HG03045 (cell line): ENCODE measurements at regions not wholly inside any gene's neighbourhood (a gene's known extent, or its start where the extent isn't known, plus 50 kb on each side); places are given as distances from the start of the nearest gene placed in this dataset.

Source experiments
- ATAC-seq: cut with Tn5 transposase; IDR thresholded peaks from one replicate; pipeline ENCODE4 v1.9.1; 2021; ENCODE audit warnings: mild to moderate bottlenecking, moderate library complexity; ENCODE audit not compliant: unreplicated experiment

DNA sequence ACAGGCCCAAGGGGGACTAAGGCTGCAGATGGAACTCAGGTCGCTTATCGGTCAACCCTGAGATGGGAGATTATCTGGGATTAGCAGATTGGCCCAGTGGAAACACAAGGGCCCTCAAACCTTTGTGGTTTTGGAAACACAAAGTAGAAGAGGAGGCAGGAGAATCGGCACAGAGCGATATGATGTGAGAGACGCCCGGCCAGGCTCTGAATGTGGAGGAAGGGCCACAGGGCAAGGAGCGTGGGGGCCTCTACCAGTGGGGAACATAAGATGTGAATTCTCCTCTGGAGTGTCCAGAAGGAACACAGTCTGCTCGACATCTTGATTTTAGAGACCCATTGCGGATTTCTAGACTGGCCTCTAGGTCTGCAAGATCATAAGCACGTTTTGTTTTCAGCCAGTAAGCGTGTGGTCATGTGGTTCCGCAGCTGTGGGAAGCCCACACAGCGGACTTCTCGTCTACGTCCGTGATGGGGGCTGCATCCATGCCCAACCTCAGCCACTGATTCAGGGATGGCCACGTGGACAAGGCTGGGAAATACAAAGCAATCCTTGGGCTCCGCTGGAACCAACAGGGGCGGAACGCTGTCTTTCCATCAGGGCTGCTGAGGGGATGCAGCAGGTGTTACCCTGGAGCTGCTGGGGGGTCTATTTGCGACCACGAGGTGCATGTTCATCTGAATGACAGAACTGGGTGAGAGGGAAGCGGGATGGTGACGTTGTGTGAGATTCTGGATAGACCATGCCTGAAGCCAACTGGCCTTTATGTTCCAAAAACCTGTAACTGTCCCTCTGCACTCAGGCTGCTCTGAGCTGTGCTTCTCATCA, 127.6 kb upstream of the PMEPA1 start:
- no peak for ATAC-seq

DNA sequence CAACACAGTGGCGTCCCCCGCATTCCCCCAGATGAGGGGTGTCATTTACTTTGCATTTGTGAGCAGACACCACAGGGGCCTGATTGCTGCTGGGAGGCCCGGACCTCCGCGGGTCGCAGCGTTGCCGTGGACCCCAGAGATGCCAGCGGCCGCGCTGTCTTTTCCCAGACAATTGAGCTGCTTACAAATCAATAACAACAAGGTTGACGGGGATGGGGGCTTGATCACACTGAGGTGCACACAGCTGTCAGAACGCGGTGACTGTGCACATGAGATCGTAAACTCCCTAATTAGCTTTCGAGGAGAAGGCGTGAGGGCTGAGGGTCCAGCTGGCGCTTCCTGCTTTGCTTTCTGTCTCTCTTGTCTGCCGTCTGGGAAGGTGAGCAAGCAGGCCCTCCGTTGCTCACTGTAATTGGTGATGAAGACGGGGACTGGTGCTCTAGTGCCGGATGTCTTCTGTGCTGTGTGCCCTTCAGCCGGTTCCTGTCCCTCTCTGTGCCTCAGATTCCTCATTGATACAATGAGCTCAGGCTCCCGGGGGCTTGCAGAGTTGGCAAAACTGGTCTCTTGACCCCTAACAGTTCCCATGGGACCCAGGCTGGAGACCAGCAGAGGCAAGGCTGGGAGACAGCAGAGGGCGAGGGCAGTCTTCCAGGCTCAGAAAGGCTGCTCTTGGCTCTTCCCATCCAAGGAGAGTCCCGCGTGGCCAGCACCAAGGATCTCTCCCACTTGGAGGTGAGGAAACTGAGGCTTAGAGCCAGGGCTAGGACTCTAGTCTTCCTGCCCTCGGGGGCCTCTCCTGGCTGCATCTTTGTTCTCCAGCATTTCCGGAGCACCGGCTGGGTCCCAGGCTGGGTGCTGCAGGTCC, 126.0 kb upstream of the PMEPA1 start:
- no peak for ATAC-seq

DNA sequence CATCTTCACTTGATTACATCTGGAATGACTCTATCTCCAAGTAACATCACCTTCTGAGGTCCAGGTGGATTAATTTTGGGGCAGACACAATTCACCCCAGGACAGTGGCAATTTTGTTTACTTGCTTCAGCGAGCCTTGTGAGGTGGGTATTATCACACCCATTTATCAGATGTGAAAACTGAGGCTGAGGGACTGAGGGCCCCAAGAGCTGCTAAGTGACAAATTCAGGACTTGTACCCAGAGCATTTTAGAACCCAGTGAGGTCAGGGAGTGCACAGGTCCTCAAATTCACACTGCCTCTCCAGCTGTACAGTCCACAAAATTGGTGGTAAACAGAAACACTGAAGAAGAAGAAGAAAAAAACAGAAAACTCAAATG, 125.2 kb upstream of the PMEPA1 start:
- ATAC-seq: no peak

DNA sequence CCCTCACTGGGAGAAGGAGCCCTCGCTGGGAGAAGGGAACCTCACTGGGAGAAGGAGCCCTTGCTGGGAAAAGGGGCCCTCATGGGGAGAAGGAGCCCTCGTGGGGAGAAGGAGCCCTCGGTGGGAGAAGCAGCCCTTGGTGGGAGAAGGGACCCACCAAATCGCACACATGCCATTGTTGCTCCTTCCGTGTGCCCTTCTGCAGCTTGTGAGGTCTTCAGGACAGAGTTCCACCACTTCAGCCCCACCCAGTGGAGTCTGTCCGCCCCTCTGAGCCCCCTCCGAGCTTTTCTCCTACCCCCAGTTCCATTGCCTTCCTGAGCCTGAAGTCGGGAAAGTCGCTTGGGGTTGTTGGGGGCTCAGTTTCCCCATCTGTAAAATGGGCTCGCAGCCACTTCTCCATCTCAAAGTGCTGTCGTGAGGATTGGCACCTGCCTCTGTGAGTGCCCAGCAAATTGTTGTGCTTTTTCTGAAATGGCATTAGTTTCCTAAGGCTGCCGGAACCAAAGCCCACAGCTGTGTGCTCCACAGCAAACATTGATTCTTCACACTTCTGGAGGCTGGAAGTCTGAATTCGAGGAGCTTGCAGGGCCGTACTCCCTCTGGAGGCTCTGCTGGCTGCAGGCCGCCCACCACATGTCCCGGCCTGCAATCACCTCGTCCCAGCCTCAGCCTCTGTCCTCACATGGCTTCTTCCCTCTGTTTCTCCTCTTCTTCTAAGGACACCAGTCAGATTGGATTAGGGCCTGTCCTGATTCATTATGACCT, 124.7 kb upstream of the PMEPA1 start:
- no peak for ATAC-seq

DNA sequence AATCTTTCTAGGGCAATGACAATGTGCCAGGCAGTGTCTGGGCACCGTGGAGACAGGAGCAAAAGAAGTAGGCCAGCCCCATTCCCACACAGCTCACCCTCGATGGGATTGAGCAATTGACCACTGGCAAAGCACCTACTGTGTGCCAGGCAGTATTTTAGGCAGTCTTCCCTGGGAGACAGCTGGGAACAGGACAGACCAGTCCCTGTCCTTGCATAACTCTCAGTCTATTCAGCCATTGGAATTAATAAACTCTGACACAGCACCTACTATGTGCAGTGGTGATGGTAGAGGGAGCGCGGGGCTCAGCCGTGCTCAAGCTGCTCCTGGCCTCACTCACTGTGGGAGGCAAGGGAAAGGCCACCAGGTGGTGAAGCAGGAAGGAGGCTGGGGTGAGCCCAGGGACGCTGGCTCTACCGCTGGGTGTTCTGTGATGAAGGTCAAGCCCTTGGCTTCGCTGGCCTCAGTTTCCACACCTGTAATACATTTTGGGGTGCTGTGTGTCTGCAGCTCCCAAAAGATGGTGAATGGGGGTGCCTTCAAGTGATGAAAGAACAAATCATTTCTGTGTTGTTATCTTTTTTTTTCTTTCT, 122.3 kb upstream of the PMEPA1 start:
- no peak for ATAC-seq

DNA sequence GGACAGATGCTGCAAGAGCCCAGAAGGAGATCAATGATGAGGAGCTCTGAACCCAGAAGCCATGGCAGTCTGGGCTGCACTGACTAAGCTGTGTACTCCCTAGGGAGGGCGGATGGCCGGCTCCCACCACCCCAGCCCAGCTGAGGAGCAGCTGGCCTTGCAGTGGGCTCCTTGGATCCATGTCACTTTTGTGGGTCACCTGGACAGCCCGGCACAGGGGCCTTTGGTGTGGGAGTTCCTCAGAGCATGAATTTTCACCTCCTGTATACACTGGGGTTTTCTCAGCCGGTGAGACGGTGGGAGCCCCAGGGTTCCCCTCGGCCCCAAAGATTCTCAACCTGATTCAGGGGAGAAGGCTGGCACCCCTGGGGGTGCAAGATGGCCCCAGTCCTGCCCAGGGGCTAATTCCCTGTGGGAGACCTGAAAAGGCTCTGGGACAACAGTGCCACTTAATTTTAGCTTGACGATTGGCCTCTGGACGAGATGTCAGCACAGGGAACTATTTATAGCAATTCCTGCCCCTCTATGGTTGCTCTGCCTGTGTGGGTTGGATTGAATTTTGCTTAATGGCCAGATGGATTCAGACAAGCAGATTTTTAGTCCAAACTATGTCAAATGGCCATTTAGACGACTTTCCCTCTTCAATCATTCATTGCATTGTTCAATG, 121.6 kb upstream of the PMEPA1 start:
- no peak for ATAC-seq

DNA sequence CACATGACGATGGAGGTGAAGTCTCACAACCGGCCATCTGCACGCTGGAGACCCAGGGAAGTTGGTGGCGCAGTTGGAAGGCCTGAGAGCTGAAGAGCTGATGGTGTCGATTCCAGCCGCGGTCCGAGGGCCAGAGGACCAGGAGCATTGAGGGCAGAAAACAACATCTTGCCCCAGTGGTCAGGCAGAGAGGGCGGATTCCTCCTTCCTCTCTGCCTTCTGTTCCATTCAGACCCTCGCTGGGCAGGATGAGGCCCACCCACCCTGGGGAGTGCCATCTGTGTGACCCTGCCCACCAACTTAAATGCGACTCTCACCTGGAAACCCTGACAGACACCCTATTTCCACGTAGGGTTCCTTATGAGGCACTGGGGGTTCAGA, 120.7 kb upstream of the PMEPA1 start:
- ATAC-seq: no peak

DNA sequence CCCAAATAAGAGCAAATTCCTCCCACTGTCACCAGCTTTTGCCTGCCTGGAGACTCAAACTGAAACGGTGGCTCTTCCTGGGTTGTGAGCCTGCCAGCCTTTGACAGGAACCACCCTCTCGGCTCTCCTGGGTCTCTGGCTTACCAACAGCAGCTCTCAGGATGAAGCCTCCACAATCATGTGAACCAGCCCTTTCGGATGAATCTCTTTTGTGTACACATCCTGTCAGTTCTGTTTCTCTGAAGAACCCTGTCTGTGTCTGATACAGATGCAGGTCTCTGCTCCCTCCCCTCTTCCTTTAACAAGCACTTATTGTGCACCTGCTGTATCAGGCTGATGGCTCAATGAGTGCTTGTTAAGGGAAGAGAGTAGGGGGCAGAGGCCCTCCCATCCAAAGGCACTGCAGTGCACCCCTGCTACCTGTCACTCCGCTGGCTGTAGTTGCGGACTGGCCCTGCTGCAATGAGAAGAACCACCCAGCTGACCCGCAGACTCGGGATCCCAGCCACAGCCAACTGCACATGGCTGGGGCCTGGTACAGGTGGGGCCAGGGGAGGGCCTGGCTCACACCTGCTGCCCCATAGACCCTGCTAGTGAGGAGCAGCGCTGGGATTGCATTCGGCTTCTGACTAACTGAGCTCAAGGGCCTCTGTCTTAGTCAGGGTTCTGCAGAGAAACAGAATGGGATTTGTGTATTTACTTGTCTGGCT, 120.1 kb upstream of the PMEPA1 start:
- no peak for ATAC-seq

DNA sequence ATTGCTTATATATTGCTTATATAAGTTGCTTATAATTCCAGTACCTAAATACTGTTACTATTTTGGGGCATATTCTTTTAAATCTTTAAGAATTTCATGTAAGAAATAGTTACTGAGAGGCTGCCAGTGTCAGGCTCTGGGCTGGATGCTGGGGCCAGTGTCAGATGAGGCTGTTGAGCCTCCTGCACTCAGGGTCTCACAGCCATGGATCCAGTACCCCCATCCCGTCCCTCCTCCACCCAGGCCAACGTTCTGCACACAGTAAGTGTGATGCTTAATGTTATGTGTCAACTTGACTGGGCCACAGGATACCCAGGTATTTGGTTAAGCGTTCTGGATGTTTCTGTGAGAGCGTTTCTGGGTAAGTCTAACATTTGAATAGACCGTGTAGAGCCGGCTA, 119.5 kb upstream of the PMEPA1 start:
- ATAC-seq: no peak

DNA sequence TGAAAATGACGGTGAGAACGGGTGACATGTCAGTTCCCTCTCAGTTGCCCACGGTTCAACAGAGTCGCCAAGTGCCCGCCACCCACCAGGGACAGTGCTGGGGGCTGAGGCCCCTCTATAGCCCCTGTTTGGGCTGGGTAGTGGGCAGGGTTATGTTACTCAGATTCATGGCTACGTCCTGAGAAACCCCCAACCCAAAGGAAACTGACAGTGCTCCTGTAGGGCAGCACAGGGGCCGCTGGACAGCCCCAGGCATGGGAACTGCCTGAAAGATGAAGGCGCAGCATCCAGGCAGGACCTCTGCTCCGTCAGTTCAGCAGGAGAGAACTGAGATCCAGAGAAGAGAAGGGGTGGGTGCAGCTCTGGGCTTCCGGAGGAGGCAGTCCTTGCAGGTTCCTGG, 118.9 kb upstream of the PMEPA1 start:
- ATAC-seq: no peak

DNA sequence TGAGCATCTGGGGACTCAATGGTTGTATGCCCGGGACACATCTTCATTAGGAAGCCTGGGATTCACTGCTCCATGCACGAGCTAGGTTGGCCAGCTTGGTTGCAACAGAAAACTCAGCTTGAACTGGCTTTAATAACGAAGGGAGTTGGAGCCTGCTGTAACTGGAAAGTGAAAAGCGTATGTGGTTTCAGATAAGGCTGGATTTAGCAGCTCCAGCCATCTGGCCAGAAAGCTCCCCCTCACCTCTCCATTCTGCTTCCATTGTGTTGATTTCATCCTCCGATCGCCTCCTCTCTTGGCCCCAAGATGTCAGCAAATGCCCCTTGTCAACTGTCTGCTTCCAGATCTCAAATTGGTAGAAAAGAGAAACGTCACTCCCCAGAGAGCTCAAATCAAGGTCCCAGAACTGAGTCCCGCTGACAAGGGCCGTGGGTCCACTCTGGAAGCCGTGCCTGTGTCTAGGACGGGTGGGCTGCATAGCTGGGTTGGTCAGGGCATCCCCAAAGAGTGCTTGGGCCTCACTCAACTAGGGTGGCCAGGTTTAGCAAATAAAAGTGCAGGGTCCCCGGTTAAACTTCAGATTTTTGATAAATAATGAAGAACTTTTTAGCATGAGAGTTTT, 117.0 kb upstream of the PMEPA1 start:
- ATAC-seq: no peak

DNA sequence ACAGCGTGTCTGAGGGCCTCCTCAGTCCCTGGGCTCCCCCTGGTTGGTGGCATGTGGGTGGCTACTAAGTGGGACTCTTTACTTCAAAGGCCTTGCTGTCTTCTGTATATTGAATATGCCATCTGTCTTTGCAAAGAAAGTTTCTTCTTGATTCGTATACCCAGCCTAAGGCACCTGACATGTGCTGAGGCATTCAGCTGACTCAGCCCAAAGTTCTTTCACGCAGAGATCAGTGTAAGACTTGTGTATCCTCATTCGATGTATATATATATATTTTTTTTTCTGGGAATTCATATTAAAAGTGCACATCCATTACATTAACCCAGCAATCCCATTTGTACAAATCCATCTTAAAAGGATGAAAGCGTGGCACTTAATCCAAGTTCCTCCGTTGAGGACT, 115.1 kb upstream of the PMEPA1 start:
- ATAC-seq: no peak

DNA sequence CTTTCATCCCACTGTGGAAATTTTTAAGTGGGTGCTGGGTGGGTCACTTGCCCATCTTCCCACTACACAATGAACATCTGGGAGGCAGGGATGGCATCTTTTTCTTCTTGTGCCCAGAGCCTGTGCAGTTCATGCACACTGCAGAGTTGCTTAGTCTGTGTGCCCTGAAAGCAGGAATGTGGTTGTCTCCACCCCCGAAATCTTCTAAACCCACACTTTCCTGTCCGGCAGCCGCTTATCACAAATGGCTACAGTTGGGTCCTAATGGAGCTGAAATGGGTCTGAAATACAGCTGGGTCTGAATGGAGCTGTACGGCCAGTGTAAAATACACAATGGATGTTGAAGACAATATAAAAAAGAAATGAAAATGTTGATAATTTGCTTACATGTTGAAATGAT, 112.1 kb upstream of the PMEPA1 start:
- no peak for ATAC-seq

DNA sequence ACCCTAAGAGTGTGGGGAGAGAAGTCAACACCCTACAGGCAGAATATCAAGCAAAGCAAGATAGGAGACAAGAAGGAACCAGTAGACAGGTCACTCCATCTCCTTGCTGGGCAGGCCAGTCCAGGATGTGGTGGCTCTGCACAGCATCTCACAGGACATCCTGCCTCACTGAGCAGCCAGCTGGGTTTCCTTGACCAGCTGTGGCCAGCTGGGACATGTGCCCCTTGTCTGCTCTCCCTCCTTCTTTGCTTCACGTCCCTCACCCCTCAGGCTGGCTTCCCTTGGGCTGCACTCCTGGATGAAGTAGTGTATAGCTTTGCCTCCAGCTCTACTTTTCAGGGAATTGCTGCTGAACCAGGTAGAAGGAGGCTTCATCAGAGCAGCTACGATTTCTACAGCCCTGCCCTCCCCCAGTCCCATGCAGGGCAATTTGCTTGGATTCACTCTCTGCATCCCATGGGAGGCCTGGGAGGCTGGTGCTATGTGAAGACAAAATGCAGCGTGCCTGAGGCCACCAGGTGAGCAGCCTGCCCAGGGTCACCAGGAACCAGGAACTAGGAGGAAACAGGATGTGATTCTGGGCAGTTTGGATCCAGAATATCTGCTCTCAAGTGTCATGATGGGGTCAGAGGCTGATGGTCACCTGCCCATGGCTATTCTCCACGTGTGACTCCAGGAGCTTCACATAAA, 110.0 kb upstream of the PMEPA1 start:
- no peak for ATAC-seq

DNA sequence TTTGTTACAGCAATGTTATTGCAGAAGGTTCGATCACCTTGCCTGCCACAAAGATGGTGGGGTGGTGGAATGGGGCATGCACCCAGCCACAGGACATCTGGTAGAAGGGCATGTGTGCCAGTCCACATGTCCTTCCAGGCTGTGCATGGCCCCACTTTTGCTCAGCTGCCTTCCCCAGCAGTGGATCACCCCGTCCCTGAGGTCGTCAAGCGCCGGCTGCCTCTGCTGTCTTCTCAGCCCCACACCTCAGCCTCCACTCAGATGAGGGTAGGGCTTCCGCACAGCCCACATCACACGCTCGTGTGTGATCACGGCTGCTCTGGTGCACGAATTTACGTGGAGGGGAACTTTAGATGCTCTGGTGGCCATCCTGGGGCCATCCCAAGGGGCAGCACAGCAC, 109.5 kb upstream of the PMEPA1 start:
- no peak for ATAC-seq

DNA sequence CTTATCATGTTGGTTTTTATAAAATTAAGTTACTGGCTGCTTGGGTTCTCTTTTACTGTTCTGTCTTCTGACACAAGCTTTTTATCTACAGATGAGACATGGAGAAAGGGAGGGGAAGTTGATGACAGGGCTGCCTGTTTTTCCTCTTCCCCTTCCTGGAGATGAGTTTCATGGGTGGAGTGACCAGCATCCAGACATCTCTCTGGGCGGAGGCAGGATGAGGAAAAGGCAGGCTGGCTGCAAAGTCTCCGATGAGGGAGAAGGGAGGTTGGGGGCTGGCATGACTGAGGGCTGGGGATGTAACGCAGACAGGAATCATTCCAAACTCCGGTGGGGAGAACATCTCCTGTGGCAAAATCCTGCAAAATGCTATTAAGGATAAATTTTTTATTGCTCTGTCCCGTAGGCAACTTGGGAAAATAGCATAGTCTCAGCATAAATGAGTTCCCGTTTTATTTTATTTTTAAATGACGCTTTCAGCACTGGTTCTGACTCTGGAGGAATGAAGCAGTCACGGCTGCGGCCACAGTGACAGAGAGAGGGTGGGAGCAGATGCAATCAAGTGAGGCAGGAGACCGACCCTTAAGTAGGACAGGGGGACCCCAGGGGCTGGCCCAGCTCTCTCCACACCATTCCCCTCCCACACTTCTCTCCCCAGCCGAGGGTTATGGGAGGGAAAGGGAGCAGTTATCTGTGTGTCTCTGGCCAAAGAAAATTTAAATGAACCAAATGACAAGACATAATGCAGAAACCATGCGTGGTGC, 108.8 kb upstream of the PMEPA1 start:
- no peak for ATAC-seq

DNA sequence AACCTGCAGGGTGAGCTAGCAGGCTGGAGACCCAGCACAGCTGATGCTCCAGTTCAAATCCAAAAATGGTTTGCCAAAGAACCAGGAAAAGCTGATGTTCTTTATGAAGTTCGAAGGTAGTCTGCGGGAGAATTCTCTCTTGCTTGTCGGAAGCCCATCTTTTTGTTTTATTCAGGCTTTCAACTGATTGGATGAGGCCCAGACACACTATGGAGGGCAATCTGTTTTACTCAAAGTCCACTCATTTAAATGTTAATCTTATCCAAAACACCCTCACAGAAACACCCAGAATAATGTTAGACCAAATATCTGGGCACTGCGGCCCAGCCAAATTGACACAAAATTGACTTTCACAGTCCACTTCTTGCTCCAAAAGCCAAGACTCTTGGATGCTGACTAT, 105.6 kb upstream of the PMEPA1 start:
- no peak for ATAC-seq

DNA sequence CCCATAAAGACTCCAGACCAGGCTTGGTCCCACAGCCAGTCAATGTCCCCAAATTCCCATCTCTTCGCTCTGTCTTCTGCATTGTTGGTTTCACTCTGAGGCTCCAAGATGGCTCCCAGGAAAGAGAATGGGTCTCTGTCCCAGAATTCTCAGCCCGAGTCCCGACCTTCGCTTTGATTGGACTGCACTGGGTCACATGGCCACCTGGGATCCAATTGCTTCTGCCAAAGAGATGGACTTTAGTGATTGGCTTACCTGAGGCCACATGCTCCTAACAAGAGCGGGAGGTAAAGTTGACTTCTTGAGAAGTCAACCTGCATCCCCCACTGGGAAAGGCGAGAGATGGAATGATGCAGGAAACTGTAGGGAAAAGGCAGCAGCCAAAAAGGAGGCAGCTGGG, 104.7 kb upstream of the PMEPA1 start:
- no peak for ATAC-seq
